ENCODE measurements at regions not wholly inside any gene's neighbourhood (a gene's known extent, or its start where the extent isn't known, plus 50 kb on each side); places are given as distances from the start of the nearest gene placed in this dataset.

DNA sequence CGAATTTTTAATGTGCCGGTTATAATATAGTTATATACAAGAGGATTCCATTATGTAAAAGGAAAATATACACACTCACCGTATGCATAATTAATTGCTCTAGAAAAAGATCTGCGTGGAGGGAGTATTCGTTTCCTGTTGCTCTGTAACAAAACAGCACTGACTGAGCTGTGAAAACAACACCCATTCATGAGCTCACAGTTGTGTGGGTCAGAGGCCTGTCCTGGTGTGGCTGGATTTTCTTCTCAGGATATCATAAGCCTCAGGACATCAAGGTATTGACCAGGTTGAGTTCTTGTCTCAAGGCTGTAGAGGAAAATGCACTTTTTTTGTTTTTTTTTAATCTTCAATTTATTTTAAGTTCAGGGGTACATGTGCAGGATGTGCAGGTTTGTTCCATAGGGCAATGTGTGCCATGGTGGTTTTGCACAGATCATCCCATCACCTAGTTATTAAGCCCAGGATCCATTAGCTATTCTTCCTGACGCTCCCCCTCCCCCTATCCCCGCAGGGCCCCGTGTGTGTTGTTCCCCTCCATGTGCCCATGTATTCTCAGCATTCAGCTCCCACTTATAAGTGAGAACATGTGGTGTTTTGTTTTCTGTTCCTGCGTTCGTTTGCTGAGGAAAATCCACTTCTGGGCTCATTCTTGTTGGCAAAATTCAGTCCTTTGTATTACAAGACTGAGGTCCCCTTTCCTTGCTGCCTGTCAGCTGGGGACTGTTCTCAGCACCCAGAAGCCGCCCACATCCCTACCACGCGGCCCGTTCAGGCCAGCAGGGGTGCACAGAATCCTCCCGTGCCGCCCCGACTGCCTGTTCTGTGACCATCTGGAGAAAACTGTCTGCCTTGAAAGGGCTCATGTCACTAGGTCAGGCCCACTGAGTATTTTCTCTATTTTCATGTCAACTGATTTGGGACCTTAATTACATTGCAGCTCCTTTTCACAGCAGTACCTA is 87.4 kb upstream of the ERRFI1 start:
- no peak for DNase-seq

DNA sequence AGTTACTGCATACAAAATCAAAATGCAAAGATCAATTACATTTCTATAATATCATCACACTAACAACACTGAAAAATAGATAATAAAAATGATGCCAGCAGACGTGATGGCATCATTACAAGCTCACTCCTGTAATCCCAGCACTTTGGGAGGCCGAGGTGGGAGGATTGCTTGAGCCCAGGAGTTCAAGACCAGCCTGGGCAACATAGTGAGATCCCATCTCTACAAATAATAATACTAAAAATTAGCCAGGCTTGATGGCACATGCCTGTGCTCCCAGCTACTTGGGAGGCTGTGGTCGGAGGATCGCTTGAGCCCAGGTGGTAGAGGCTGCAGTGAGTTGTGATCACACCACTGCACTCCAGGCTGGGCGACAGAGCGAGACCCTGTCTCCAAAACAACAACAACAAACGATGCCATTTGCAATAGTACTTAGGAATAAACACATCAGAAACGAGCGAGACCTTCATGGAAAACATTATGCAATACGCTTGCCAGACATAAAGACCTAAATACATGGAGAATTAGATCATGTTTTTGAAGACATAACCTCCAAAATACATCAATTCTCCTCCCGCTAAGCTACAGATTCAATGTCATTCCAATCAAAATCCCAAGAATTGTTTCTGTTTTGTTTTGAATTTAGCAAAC is 86.6 kb upstream of the ERRFI1 start:
- DNase-seq, result no peak

DNA sequence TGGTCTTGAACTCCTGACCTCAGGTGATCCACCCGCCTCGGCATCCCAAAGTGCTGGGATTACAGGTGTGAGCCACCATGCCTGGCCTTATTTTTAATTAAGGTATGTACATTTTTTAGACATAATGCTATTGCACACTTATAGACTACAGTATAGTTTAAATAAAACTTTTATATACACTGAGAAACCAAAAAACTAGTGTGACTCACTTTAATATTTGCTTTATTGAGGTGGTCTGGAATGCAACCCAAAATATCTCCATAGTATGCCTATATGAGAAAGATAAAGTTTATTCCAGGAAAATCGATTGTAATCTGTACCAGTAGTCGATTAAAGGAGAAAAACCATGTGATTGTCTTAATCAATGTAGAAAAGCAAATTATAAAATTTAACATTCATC is 85.5 kb upstream of the ERRFI1 start:
- no peak for DNase-seq

DNA sequence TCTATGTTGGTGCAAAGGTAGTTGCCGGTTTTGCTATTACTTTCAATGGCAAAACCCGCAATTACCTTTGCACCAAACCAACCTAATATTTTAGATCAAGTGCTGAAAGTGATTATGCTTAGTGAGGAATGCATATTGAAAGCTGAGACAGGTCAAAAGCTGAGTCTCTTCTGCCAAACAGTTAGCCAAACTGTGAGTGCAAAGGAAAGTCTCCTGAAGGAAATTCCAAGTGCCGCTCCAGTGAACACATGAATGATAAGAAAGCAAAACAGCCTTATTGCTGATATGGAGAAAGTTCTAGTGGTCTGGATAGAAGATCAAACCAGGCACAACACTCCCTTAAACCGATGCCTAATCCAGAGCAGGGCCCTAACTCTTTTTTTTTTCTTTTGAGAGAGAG is 83.1 kb upstream of the ERRFI1 start:
- no peak for DNase-seq

DNA sequence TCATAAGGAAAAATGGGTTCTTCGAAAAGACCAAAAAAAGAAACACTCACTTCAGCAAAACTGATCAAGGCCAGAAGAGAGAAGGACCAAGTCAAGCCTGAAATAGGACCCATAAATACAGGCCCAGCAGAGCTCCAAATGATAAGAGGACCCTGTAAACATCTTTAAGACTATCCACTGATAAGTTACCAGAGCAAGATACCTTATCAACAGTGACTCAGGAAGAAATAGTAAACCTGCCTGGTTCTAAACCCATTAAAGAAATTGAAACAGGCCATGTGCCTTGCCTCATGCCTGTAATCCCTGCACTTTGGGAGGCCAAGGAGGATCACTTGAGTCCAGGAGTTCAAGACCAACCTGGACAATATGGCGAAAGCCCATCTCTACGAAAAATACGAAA is 81.8 kb upstream of the ERRFI1 start:
- no peak for DNase-seq

DNA sequence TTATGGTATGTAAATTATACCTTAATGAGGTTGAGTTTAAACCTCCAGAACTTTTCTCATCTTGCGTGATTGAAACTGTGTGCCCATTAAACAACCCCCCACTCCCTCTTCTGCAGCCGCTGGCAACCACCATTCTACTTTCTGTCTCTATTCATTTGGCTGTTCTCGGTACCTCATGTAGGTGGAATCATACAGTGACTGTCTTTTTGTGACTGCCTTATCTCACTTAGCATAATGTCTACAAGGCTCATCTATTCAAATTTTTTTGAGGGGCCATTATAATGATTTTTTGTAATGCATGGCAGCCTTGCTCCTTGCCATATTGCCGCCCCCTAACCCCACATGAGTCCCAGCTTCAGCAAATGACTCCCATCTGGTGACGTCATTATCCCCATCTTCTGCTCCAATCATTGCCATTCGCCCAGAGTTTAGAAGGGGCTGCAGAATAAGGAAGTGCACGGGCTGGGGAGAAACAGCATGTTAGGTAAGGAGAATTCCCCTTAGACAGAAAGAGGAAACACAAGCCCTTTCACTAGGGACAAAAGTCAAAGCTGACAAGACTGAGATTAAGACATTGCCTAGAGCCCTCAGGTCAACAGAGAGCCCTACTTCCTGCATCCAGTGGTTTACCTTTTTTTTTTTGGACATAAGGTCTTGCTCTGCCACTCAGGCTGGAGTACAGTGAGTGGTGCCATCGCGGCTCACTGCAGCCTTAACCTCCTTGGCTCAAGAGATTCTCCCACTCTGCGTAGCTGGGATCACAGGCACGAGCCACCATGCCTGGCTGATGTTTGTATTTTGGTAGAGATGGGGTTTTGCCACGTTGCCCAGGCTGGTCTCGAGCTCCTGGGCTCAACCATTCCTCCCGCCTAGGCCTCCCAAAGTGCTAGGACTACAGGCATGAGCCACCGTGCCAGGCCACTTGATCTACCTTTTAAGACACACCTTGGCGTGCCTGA is 78.4 kb upstream of the ERRFI1 start:
- DNase-seq, result no peak

DNA sequence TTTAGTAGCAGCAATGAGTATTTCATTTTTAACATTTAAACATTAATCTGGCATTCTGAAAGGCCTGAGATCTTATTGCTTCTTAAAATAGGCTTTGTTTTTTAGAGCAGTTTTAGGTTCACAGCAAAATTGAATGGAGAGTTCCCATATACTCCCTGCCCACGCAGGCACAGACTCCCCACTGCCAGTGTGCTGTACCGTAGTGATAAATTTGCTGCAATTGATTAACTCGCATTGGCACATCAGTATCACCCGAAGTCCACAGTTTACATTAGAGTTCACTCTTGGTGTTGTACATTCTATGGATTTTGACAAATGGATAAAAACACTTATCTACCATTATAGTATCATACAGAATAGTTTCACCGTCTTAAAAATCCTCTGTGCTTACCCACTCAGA is 71.8 kb upstream of the ERRFI1 start:
- DNase-seq, result no peak

DNA sequence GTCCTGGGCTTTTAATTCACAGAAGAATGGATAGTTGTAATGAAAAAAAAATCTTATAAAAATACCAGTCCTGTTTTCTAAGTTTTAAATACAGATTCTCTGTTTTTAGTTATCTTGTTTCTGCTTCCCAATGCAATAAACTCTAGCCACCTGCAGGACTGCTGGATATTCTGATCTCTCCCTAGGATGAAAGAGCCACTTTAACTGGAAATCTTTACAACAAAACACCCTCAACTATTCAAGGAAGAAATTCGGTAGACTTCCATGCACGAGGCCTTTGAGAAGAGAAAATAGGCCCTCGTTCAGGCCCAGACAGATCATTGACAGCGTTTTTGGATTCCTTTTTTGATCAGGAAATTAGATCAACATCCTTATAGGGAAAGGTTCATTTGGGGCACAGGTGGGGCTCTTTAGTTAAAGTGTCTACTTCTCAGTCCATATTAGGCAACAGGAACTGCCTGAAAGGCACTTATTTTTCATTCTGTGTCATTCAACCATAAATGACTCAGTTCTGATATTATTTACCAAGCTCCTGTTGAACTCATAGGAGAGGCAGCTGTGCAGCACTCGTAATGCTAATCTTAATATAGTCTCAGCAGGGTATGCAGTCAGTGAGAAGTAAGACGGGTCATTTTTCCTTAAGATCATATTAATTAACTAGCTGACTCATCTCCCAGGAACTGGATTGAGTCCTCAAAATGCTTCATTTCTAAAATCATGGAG is 71.1 kb upstream of the ERRFI1 start:
- no peak for DNase-seq

DNA sequence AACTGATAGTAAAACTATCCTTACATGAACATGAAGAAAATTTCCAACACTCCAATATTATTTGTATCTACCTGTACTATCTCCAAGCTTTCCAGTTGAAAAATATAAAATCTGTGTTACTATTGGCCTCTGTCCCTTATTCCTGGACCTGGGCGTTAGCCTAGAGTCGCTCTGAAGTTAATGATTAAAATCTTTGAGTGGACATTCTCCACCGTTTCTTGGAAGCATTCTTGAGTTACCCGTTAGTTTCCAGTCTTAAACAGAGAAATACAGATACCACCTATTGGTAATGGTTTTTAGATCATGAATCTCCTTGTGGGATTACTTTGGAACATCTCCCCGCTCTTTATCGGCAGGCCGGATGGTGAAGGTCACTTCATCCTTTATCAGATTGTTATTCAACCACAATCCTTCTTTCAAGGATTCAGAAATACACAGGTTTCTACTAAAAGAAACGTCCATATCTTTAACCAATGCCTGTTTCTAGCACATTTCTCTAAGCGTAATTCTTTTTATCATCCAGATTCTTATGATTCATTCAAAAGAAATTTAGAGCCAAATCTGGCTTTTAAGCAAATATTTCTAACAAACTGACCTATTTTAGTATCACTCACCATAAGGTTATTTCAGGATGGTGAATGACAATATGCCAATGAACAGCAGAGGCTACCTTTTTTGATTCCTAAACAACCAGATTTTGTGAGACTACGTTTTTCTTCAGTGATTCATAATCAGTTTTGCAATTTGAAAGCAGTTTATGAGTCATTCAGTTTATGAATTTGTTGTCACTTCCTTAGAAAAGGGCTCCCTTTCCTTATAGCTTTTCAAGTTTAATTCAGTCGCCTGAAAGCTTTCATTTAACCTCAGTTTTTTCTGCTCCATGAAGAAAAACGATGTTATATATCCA is 70.2 kb upstream of the ERRFI1 start:
- DNase-seq, result no peak

DNA sequence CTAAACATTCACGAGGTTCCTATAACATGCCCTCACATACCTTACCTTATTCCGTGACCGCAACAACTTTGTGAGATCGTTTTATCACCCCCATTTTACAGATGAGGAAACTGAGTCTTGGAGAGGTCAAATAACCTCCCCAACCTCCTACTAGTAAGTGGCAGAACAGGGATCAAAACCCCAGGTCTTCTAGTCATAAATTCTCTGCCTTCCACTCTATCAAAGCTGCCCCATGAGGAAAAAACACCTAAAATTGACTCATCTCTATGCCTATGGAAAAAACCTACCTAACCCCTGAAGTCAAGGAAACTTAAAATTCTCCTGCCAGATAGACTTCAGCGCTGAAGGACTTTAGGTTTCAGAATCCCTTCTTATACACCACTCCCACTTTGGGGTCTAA is 69.5 kb upstream of the ERRFI1 start:
- DNase-seq, result no peak

DNA sequence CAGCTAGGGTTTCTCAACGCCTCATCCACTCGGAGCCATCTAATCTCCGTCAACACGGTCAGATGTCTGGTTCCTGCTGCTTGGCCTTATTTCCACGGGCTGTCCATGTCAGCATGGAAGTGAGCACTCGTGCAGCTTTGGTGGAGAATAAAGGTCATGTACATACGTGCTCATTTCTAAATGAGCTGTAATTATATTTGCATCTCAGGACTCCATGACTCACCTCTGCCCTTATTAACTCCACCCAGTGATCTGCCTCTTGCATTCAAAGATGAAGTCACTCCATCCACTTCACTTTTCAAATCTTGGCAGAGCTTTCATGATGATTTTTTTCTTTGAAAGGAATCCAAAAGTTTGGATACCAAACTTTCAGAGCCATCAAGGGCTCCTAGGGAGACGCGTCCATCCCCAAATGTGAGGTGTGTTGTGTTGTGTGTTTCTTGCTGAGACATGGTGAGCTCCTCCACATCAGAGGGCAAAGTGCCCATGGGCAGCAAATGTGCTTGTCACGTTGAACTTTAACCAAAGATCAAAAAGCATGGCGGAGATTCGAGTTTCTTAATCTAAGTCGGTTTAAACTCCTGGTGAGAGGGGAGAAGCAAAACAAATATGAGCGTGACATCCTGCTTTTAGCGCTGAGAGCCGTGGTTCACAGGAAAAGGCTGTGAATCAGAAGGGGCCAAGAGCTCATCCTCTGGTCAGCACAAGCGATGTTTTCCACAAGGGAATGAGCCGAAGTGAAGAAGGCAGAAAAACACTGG is 68.6 kb upstream of the ERRFI1 start:
- no peak for DNase-seq

DNA sequence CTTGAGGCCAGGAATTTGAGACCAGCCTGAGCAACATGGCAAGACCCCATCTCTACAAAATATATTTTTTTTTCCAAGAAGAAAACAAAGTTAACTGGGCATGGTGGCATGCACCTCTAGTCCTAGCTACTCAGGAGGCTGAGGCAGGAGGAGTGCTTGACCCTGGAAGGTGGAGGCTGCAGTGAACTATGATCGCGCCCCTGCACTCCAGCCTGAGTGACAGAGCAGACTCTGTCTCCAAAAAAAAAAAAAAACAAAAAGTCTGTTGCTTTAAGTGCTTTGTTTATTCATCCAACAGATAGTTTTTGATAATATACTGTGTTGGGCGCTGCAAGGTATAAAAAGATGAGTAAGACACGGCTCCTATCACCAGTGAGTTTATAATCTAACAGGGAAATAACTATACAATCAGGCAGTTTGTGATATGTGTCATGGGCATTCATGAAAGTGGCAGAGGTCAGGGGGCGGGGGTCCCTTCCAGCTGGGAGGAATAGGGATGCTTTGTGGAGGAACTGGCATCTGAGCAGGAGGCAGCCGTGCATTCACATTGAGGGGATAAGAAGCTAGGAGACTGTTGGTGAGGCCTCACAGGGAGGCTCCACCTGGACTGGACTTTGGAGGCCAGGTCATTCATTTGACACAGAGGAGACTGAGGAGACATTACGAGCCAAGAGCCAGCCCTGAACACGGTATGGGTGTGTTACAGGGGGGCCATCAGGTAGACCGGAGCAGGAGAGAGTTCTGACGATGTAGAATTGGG is 67.3 kb upstream of the ERRFI1 start:
- no peak for DNase-seq

DNA sequence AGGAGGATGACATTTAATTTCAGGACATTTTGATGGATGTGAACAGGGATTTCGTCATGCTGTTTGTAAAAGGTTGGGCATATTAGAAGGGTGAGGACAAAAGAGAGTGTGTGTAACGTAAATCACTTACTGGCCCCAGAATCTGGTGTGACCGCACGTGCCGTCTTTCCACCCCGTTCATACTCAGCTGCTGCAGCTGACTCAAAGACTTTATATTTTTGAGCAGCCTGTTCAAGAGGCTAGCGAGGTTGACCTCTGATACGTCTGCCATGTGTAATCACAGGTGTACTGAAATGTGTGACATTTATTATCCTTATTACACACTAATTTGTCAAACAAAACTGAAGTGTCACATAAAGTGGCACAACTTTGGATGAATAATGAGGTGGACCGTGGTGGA is 66.5 kb upstream of the ERRFI1 start:
- DNase-seq, result no peak

DNA sequence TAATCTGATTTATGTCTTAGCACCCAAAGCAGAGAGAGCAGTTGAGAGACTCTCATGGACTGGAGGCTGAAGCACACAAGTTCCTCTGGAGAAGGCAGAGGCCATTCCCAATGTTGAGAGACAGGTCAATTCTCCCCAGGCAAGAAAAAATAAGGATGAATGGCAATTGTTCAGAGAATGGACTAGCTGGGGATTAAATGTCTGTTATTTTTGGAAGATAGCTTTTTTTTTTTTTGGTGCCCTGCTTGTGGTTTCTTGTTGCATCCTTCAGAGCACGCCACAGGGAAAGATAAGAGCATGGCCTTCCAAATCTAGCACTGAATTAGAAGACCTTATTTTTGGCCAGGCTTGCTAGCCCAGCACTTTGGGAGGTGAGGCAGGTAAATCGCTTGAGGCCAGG is 65.6 kb upstream of the ERRFI1 start:
- no peak for DNase-seq

DNA sequence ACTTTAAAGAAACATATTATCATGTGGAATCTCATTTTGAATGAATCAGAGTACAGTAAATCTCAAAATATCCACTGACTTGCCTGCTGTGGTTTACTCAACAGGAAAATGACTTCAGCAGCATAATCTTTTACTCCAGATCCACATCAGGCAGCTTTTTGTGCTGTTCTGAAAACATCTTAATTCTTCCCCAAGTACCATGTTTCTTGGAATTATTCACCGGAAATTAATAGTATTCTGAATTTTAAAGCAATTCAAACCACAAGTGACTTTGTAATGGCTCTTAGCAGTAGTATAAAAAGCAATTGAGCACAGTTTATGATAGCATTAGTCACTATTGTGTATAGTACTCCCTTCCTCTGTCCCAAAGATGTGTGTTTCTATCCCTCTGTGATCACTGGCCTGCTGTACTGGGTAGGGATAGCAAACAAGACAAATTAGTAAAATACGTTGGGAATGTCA is 64.2 kb upstream of the ERRFI1 start:
- no peak for DNase-seq

DNA sequence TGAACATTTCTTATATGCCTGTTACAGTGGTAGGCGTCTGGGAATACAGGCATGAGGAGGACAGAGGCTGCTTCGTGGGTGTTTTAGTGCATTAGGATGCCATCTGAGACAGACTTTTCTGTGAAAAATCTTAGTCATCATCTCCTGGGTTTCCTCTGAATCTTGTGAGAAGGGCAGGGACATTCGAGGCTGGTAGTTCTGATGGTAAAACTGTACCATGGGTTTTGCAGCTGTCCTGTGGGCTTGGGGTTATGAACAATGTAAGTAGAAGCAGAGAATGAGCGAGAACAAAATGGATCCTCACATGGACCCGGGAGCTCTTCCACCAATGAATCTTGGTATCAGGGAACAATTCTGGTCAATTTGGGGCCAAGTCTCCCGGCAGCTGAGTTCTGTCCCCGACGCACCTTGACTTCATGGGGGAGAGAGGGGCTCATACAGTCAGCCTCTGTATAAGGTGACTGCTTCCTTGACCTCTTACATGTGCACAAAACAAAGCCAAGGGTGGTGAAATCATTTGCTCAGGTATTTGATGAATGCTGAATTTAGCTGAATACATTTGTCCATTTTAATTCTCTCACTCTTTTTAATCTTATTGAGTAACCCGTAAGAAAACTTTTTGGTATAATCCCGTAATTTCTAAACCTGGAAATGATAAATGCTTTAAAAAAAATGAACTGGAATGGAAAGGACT is 63.6 kb upstream of the ERRFI1 start:
- DNase-seq, result no peak

DNA sequence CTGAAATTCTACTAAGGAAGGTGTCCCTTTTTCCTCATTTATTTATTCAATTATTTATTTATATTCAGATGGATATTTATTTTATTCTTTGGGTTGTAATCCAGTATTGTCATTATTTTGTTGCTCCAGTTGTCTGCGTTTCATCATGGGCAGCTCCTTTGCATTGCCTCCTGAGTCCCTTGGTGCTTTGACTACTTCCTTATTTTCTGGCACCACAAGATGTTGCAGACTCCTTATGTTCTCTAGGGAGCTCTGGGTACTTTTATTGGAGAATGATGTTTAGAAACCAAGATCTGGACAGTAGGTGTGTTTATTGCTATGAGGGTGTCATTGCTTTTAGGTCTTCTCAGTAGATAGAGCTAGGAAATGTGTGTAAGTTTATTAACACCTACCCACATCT is 59.9 kb upstream of the ERRFI1 start:
- no peak for DNase-seq

DNA sequence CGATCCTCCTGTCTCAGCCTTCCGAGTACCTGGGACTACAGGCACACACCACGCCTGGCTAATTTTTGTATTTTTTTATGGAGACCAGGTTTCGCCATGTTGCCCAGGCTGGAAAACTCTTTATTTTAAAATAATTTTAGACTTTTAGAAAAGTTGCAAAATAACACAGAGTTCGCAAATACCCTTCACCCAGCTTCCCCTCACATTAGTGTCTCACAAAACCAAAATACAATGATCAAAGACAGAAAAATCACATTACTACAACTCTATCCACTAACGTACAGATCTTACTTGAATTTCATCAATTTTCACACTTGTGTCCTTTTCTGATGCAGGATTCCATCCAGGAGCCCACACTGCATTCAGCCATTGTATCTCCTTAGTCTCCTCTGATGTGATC is 58.8 kb upstream of the ERRFI1 start:
- DNase-seq, result no peak
